Heart right ventricle (tissue), 16 donors: ENCODE measurements at regions not wholly inside any gene's neighbourhood (a gene's known extent, or its start where the extent isn't known, plus 50 kb on each side); places are given as distances from the start of the nearest gene placed in this dataset.

ENCODE experiments used
- ATAC-seq, 8 donors: fragments of 200-7000 bp; cut with Tn5 transposase; one replicate each; pipeline ENCODE4 v1.9.1; 2020; ENCODE audit warnings: mild to moderate bottlenecking in 8 of 8, moderate library complexity in 8 of 8, moderate number of reproducible peaks in 1 of 8
- DNase-seq, 2 donors: peaks; one replicate each; pipeline ENCODE4 v3.0.0-alpha.2; 2020
- H3K27ac ChIP-seq, 10 donors: fragments of 200-600 bp; sonication (generic) in 2 of 10; one replicate each; pipeline versions ENCODE4 v1.5.0 to v1.8.0; 2020 to 2022; ENCODE audit warnings: mild to moderate bottlenecking in 3 of 10
- H3K27me3 ChIP-seq, 7 donors: fragments of 200-600 bp; one replicate each; pipeline ENCODE4 v1.8.0; 2021 to 2022; ENCODE audit warnings: mild to moderate bottlenecking in 2 of 7
- H3K36me3 ChIP-seq, 9 donors: fragments of 200-600 bp; sonication (generic) in 1 of 9; one replicate each; pipeline versions ENCODE4 v1.5.0 to v1.8.0; 2020 to 2022; ENCODE audit warnings: mild to moderate bottlenecking in 2 of 9
- H3K4me1 ChIP-seq, 9 donors: fragments of 200-600 bp; sonication (generic) in 1 of 9; one replicate each; pipeline versions ENCODE4 v1.5.0 to v1.8.0; 2020 to 2022; ENCODE audit warnings: mild to moderate bottlenecking in 4 of 9
- H3K4me3 ChIP-seq, 10 donors: fragments of 200-600 bp; sonication (generic) in 2 of 10; one replicate each; pipeline versions ENCODE4 v1.5.0 to v1.8.0; 2020 to 2022; ENCODE audit warnings: mild to moderate bottlenecking in 7 of 10, moderate library complexity in 2 of 10
- H3K9me3 ChIP-seq, 11 donors: fragments of 200-600 bp in 10 of 11; sonication (generic) in 2 of 11; one replicate each; pipeline versions ENCODE4 v1.5.0 to v1.8.0; 2013 to 2022; ENCODE audit warnings: mild to moderate bottlenecking in 2 of 11, control low read depth in 1 of 11, moderate library complexity in 1 of 11
- WGBS, 2 donors: extraction: QIAGEN DNeasy Blood & Tissue Kit; methylation state at CpG; one replicate each; pipeline ENCODE4 v1.1.7; 2013; ENCODE audit warnings: inconsistent platforms in 1 of 2; 5-methylcytosine and 5-hydroxymethylcytosine counted together
- intact Hi-C, 10 donors: fragments of 100-400 bp; cut with DNase I; formaldehyde crosslinking; loops; one replicate each; pipeline versions ENCODE4 v1.11.1 to v1.14.2; 2022
- TF ChIP-seq, protein P1 (sequence below), 9 donors: fragments of 200-600 bp; sonication (generic) in 2 of 9; IDR thresholded peaks; one replicate each; pipeline versions ENCODE4 v1.5.0 to v1.8.0; 2021 to 2022; ENCODE audit warnings: antibody characterized with exemption in 9 of 9, mild to moderate bottlenecking in 5 of 9, moderate library complexity in 1 of 9
- donor health status: Arrhythmogenic right ventricular cardiomyopathy.
- donor health status: ischemic (EF 13 %, LVEDD 7.1; RV severe dilation, severe dysfunction).
- donor health status: healthy with polysubstance abuse.
- donor health status: DM: no; HTN: yes; CAD: no.
- donor health status: DM: no; HTN: no; CAD: no.
- donor health status: ischemic (EF 25% LVEDD 6.9; RV normal size, moderate dysfunction).
- donor health status: ischemic (EF 25% LVEDD 5.7; RV mildly dilated, moderate dysfunction).
- donor health status: healthy.
- donor health status: DM: yes; HTN: yes; CAD: no.
- donor health status: Ischemic cardiomyopathy.
- donor health status: ischemic (EF 35%, LVEDD 5.7; RV mildly dilated, moderate dysfunction).
- donor health status: nonischemic (EF 11% LVEDD 7.7; RV severe dilation, severe dysfunction).
- donor health status: DM: yes; HTN: yes; CAD: no.
- donor health status: PGD.
- donor health status: ischemic (EF 29% LVEDD 5.4; RV normal size, mild dysfunction).
- donor health status: nonischemic (EF 23%, LVEDD 6.1; RV moderate dilation, normal function).

- DNase-seq (no peak), ATAC-seq (no peak)
- Histone ChIP-seq H3K9me3 (no peaks in the 10 kb centered on the region), H3K27ac (no peak overlapping the region), H3K27me3 (no peaks in the 10 kb centered on the region), H3K4me3 (no peak overlapping the region), H3K4me1 (peaks cover 0 to 18% (median 10%) of the 10 kb centered on the region in 9 donors), H3K36me3 (no peaks in the 10 kb centered on the region)
- intact Hi-C loops: loop anchor here in 3 of 10 donors (5.0 to 10.0 kb wide), 3 partner anchors 53 to 526 kb away; no protein-coding TSS in a partner anchor
- TF ChIP-seq, protein P1, sequence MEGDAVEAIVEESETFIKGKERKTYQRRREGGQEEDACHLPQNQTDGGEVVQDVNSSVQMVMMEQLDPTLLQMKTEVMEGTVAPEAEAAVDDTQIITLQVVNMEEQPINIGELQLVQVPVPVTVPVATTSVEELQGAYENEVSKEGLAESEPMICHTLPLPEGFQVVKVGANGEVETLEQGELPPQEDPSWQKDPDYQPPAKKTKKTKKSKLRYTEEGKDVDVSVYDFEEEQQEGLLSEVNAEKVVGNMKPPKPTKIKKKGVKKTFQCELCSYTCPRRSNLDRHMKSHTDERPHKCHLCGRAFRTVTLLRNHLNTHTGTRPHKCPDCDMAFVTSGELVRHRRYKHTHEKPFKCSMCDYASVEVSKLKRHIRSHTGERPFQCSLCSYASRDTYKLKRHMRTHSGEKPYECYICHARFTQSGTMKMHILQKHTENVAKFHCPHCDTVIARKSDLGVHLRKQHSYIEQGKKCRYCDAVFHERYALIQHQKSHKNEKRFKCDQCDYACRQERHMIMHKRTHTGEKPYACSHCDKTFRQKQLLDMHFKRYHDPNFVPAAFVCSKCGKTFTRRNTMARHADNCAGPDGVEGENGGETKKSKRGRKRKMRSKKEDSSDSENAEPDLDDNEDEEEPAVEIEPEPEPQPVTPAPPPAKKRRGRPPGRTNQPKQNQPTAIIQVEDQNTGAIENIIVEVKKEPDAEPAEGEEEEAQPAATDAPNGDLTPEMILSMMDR (IDR thresholded peaks at IDR 0.05): no peak
- WGBS, 2 donors: 71 to 72% methylated on average over 4 of the region's 4 CpGs
These were observed 76.5 kb upstream of the DLX2 start for GRCh38 chr2:172179045-172179701.

GRCh38 chr2:172181840-172182239, 79.1 kb upstream of the DLX2 start:
- intact Hi-C loops: loop anchor here in 1 of 10 donors (5.0 kb wide), 1 partner anchor 35 kb away; no protein-coding TSS in a partner anchor
- TF ChIP-seq, protein P1 (IDR thresholded peaks at IDR 0.05): no peak
- Histone ChIP-seq H3K4me1 (peaks cover 0 to 18% (median 10%) of the 10 kb centered on the region in 9 donors), H3K27ac (no peak overlapping the region), H3K36me3 (no peaks in the 10 kb centered on the region), H3K27me3 (no peaks in the 10 kb centered on the region), H3K4me3 (no peak overlapping the region), H3K9me3 (peaks cover 0 to 20% (median 4%) of the 10 kb centered on the region in 11 donors)
- DNase-seq (no peak), ATAC-seq (no peak)
- WGBS, 2 donors: 49 to 55% methylated on average over 3 of the region's 3 CpGs

DNA sequence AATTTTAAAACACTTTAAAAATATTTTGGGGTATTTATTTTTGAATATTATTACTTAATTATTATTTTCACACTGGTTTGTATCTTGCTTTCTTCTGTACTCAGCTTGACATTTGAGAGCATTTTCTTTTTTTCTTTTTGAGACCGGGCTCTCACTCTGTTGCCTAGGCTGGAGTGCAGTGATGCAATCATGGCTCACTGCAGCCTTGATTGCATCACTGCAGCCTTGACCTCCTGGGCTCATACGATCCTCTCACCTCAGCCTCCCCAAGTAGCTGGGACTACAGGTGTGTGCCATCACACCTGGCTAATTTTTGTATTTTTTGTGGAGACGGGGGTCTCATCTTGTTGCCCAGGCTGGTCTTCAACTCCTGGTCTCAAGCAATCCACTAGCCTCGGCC, 79.9 kb upstream of the DLX2 start:
- H3K27me3 ChIP-seq: no peaks in the 10 kb centered on the region
- intact Hi-C loops: loop anchor here in 1 of 10 donors (5.0 kb wide), 1 partner anchor 35 kb away; no protein-coding TSS in a partner anchor
- DNase-seq (no peak), ATAC-seq (no peak)
- peaks cover 0 to 18% (median 10%) of the 10 kb centered on the region in 9 donors for H3K4me1 ChIP-seq
- TF ChIP-seq, protein P1 (IDR thresholded peaks at IDR 0.05): no peak
- WGBS, 2 donors: 84 to 91% methylated on average over 4 of the region's 4 CpGs
- H3K36me3 ChIP-seq: no peaks in the 10 kb centered on the region
- H3K4me3 ChIP-seq: no peak overlapping the region
- H3K27ac ChIP-seq: no peak overlapping the region
- H3K9me3 ChIP-seq: peaks cover 0 to 22% (median 7%) of the 10 kb centered on the region in 11 donors

- intact Hi-C loops: no loop called here
- Histone ChIP-seq H3K27ac (no peak overlapping the region), H3K9me3 (peaks cover 0 to 44% (median 18%) of the 10 kb centered on the region in 11 donors), H3K36me3 (no peaks in the 10 kb centered on the region), H3K4me3 (no peak overlapping the region), H3K4me1 (no peaks in the 10 kb centered on the region), H3K27me3 (no peaks in the 10 kb centered on the region)
- 89 to 90% methylated on average over 6 of the region's 6 CpGs for WGBS, 2 donors
- no peak for ATAC-seq
- no peak for DNase-seq
- TF ChIP-seq, protein P1 (IDR thresholded peaks at IDR 0.05): no peak
These were observed 90.8 kb upstream of the DLX2 start for GRCh38 chr2:172193331-172194089.
